Ecto neural progenitor cell (in vitro differentiated cells): ENCODE measurements at regions not wholly inside any gene's neighbourhood (a gene's known extent, or its start where the extent isn't known, plus 50 kb on each side); places are given as distances from the start of the nearest gene placed in this dataset.

Experiments used
- DNase-seq: peaks from one replicate; pipeline ENCODE4 v3.0.0-alpha.2; 2018; ENCODE audit warnings: low spot score

GRCh38 chr1:60984062-60984799 is 98.1 kb upstream of the NFIA start:
- DNase-seq, result no peak

GRCh38 chr1:60983701-60984061 is 98.7 kb upstream of the NFIA start:
- no peak for DNase-seq

GRCh38 chr1:60982539-60982938 is 99.8 kb upstream of the NFIA start:
- no peak for DNase-seq

- DNase-seq, result no peak
Measured at GRCh38 chr1:60981357-60981756, 101.0 kb upstream of the NFIA start.

- no peak for DNase-seq
Measured at GRCh38 chr1:60978421-60979357, 103.7 kb upstream of the NFIA start.

GRCh38 chr1:60977661-60978060 is 104.7 kb upstream of the NFIA start:
- DNase-seq, result no peak

- no peak for DNase-seq
Measured at GRCh38 chr1:60974524-60975372, 107.6 kb upstream of the NFIA start.

GRCh38 chr1:60973668-60974067 is 108.7 kb upstream of the NFIA start:
- no peak for DNase-seq

- no peak for DNase-seq
Measured at GRCh38 chr1:60972841-60973364, 109.5 kb upstream of the NFIA start.

GRCh38 chr1:60971330-60971729 is 111.0 kb upstream of the NFIA start:
- DNase-seq, result no peak

GRCh38 chr1:60969971-60970509 is 112.3 kb upstream of the NFIA start:
- DNase-seq, result no peak

- DNase-seq, result no peak
Measured at GRCh38 chr1:60965280-60965854, 117.0 kb upstream of the NFIA start.

- DNase-seq, result no peak
Measured at GRCh38 chr1:60963167-60963940, 119.0 kb upstream of the NFIA start.

GRCh38 chr1:60960891-60961461 is 121.4 kb upstream of the NFIA start:
- DNase-seq, result no peak

- no peak for DNase-seq
Measured at GRCh38 chr1:60959701-60960100, 122.7 kb upstream of the NFIA start.

GRCh38 chr1:60958001-60958400 is 124.4 kb upstream of the NFIA start:
- DNase-seq, result no peak

- no peak for DNase-seq
Measured at GRCh38 chr1:60956520-60956919, 125.8 kb upstream of the NFIA start.

GRCh38 chr1:60952612-60953111 is 129.7 kb upstream of the NFIA start:
- no peak for DNase-seq

- no peak for DNase-seq
Measured at GRCh38 chr1:60950224-60951063, 131.9 kb upstream of the NFIA start.
